GM12878 (cell line): ENCODE measurements at regions not wholly inside any gene's neighbourhood (a gene's known extent, or its start where the extent isn't known, plus 50 kb on each side); places are given as distances from the start of the nearest gene placed in this dataset.

Experiments used
- ATF2 ChIP-seq: IDR thresholded peaks from 2 replicates; pipeline ENCODE4 v1.6.1; 2012; ENCODE audit warnings: low read length, inconsistent platforms
- BCL11A ChIP-seq: IDR thresholded peaks from 2 replicates; pipeline ENCODE4 v1.6.1; 2011; ENCODE audit warnings: low read depth, low read length
- BHLHE40 ChIP-seq, 2 experiments: fragments of 450-650 bp in 1 of 2; IDR thresholded peaks; 2 replicates each; pipeline ENCODE4 v1.6.1; 2011 to 2017; ENCODE audit warnings: low read depth in 2 of 2, borderline replicate concordance in 1 of 2, improper control_type of control experiment in 1 of 2, low read length in 1 of 2, mild to moderate bottlenecking in 1 of 2
- CTCF ChIP-seq, 3 experiments: IDR thresholded peaks in 2 of 3; conservative IDR thresholded peaks in 1 of 3; 2 replicates each; pipeline ENCODE4 v1.5.1; 2011; ENCODE audit warnings: low read depth in 3 of 3, low read length in 3 of 3, mild to moderate bottlenecking in 3 of 3, control low read depth in 2 of 3, moderate library complexity in 2 of 3, inconsistent platforms in 1 of 3, mixed read lengths in 1 of 3; ENCODE audit not compliant: control insufficient read depth in 2 of 3, insufficient read depth in 1 of 3; ENCODE audit errors: extremely low read depth in 1 of 3
- DPF2 ChIP-seq: fragments of 450-650 bp; IDR thresholded peaks from 2 replicates; pipeline ENCODE4 v1.6.1; 2017; ENCODE audit warnings: mild to moderate bottlenecking
- E2F4 ChIP-seq: IDR thresholded peaks from 2 replicates; pipeline ENCODE4 v1.6.1; 2012; ENCODE audit warnings: low read depth, low read length, improper control_type of control experiment
- FOS ChIP-seq: IDR thresholded peaks from 3 replicates; pipeline ENCODE4 v1.6.1; 2011; ENCODE audit warnings: borderline replicate concordance; ENCODE audit not compliant: insufficient read length; ENCODE audit errors: extremely low read depth
- IKZF2 ChIP-seq, 2 experiments: fragments of 450-650 bp; IDR thresholded peaks; 2 replicates each; pipeline ENCODE4 v1.6.1; 2017; ENCODE audit warnings: mild to moderate bottlenecking in 2 of 2, moderate library complexity in 2 of 2
- JUND ChIP-seq: IDR thresholded peaks from 2 replicates; pipeline ENCODE4 v1.6.1; 2012; ENCODE audit warnings: low read depth, mild to moderate bottlenecking, low read length, improper control_type of control experiment, moderate library complexity
- MLLT1 ChIP-seq: fragments of 450-650 bp; IDR thresholded peaks from 2 replicates; pipeline ENCODE4 v1.6.1; 2016; ENCODE audit warnings: mild to moderate bottlenecking
- NFXL1 ChIP-seq: fragments of 450-650 bp; IDR thresholded peaks from 2 replicates; pipeline ENCODE4 v1.6.1; 2017; ENCODE audit warnings: antibody characterized with exemption, mild to moderate bottlenecking, borderline replicate concordance
- NR2F1 ChIP-seq: fragments of 450-650 bp; conservative IDR thresholded peaks from 2 replicates; pipeline ENCODE4 v1.6.1; 2017; ENCODE audit warnings: mild to moderate bottlenecking
- NRF1 ChIP-seq: conservative IDR thresholded peaks from 2 replicates; pipeline ENCODE4 v1.6.1; 2011; ENCODE audit warnings: mild to moderate bottlenecking, low read depth, low read length, improper control_type of control experiment
- RAD21 ChIP-seq: IDR thresholded peaks from 2 replicates; pipeline ENCODE4 v1.6.1; 2011; ENCODE audit warnings: mild to moderate bottlenecking, low read depth, low read length, moderate library complexity; ENCODE audit not compliant: insufficient read depth
- SPI1 ChIP-seq: IDR thresholded peaks from 2 replicates; pipeline ENCODE4 v1.6.1; 2011; ENCODE audit warnings: low read depth, mild to moderate bottlenecking, low read length, moderate library complexity, borderline replicate concordance; ENCODE audit not compliant: insufficient read depth
- SRF ChIP-seq, 2 experiments: IDR thresholded peaks; 2 replicates each; pipeline ENCODE4 v1.6.1; 2011; ENCODE audit warnings: low read depth in 2 of 2, low read length in 2 of 2, mild to moderate bottlenecking in 1 of 2, moderate library complexity in 1 of 2
- ZNF274 ChIP-seq: IDR thresholded peaks from one replicate; pipeline ENCODE4 v1.8.0; 2011; ENCODE audit not compliant: insufficient read length, insufficient read depth
- ZNF687 ChIP-seq: fragments of 450-650 bp; IDR thresholded peaks from 2 replicates; pipeline ENCODE4 v1.6.1; 2017; ENCODE audit warnings: mild to moderate bottlenecking, moderate library complexity
- ZZZ3 ChIP-seq: IDR thresholded peaks from 2 replicates; pipeline ENCODE4 v1.6.1; 2011; ENCODE audit warnings: low read depth; ENCODE audit not compliant: control insufficient read depth, insufficient read length

GRCh38 chr17:77437017-77437416, 296.2 kb downstream of the SEC14L1 start (continued):
- TF ChIP-seq NR2F1 = peak; percentile 28; the same call in 1 of the 2 replicates
- TF ChIP-seq E2F4 = no peak
- peak in 1 of 2 experiments; percentile 24; a peak in 1 of 4 replicates for TF ChIP-seq BHLHE40 (IDR thresholded peaks at IDR 0.05; ENCODE audit: borderline replicate concordance in 1 of 2, low read depth in 2 of 2, low read length in 1 of 2)
- TF ChIP-seq IKZF2 (IDR thresholded peaks at IDR 0.05) = peak in 1 of 2 experiments; percentile 42; a peak in 2 of 4 replicates
- TF ChIP-seq SRF (IDR thresholded peaks at IDR 0.05; ENCODE audit: low read depth in 2 of 2, low read length in 2 of 2) = no peak
- TF ChIP-seq BCL11A = no peak
- TF ChIP-seq SPI1 = peak; percentile 63; the same call in 1 of the 2 replicates
- no peak for TF ChIP-seq MLLT1
- no peak for TF ChIP-seq NRF1
- no peak for TF ChIP-seq FOS
- TF ChIP-seq JUND = no peak
- no peak for TF ChIP-seq NFXL1
- TF ChIP-seq RAD21 = no peak
- no peak for TF ChIP-seq ATF2
- TF ChIP-seq ZNF687 = peak; percentile 35; the same call in 1 of the 2 replicates
- no peak for TF ChIP-seq ZNF274
- TF ChIP-seq CTCF (IDR thresholded peaks at IDR 0.05 in 2 of 3, conservative IDR thresholded peaks at IDR 0.05 in 1 of 3; ENCODE audit: control insufficient read depth in 2 of 3, extremely low read depth in 1 of 3, insufficient read depth in 1 of 3, low read depth in 3 of 3, low read length in 3 of 3) = 0 out of 6 replicates have a peak, but pooled peaks of 1 of the 3 experiments have one; percentile 5
- no peak for TF ChIP-seq DPF2
- TF ChIP-seq ZZZ3 = no peak
